ENCODE measurements at regions not wholly inside any gene's neighbourhood (a gene's known extent, or its start where the extent isn't known, plus 50 kb on each side); places are given as distances from the start of the nearest gene placed in this dataset.

GRCh38 chr6:168860341-168860740 lies 393.3 kb downstream of the THBS2 start:
- no peaks in the 10 kb centered on the region for H4K20me1 ChIP-seq (ENCODE audit: insufficient read depth)
- no peaks in the 10 kb centered on the region for H3K4me1 ChIP-seq (ENCODE audit: low read depth, poor library complexity, severe bottlenecking)
- no peak overlapping the region for H3K27ac ChIP-seq
- H3K36me3 ChIP-seq (ENCODE audit: insufficient read depth): no peaks in the 10 kb centered on the region
- no peak overlapping the region for H3K4me2 ChIP-seq
- H3K4me3 ChIP-seq (IDR thresholded peaks at IDR 0.05; ENCODE audit: insufficient read depth, low read depth, low read length): no peak overlapping the region
- TF ChIP-seq CTCF (conservative IDR thresholded peaks at IDR 0.05; ENCODE audit: low read depth, low read length): no peak
- H3K27me3 ChIP-seq (ENCODE audit: insufficient read depth, low read depth): no peaks in the 10 kb centered on the region
- no peak overlapping the region for H2AFZ ChIP-seq (ENCODE audit: low read depth)
- no peaks in the 10 kb centered on the region for H3K79me2 ChIP-seq (ENCODE audit: insufficient read depth, low read depth)
- H3K9ac ChIP-seq: no peak overlapping the region

- H3K4me2 ChIP-seq: no peak overlapping the region
- H3K27me3 ChIP-seq (ENCODE audit: insufficient read depth, low read depth): no peaks in the 10 kb centered on the region
- no peak for TF ChIP-seq CTCF (conservative IDR thresholded peaks at IDR 0.05; ENCODE audit: low read depth, low read length)
- H2AFZ ChIP-seq (ENCODE audit: low read depth): no peak overlapping the region
- no peaks in the 10 kb centered on the region for H3K4me1 ChIP-seq (ENCODE audit: low read depth, poor library complexity, severe bottlenecking)
- H3K27ac ChIP-seq: no peak overlapping the region
- H3K4me3 ChIP-seq (IDR thresholded peaks at IDR 0.05; ENCODE audit: insufficient read depth, low read depth, low read length): no peak overlapping the region
- no peaks in the 10 kb centered on the region for H4K20me1 ChIP-seq (ENCODE audit: insufficient read depth)
- no peaks in the 10 kb centered on the region for H3K79me2 ChIP-seq (ENCODE audit: insufficient read depth, low read depth)
- H3K36me3 ChIP-seq (ENCODE audit: insufficient read depth): no peaks in the 10 kb centered on the region
- no peak overlapping the region for H3K9ac ChIP-seq
These were observed 394.7 kb downstream of the THBS2 start for GRCh38 chr6:168858926-168859325.

- no peaks in the 10 kb centered on the region for H3K27me3 ChIP-seq (ENCODE audit: insufficient read depth, low read depth)
- no peak overlapping the region for H3K27ac ChIP-seq
- no peak for TF ChIP-seq CTCF (conservative IDR thresholded peaks at IDR 0.05; ENCODE audit: low read depth, low read length)
- no peaks in the 10 kb centered on the region for H4K20me1 ChIP-seq (ENCODE audit: insufficient read depth)
- no peak overlapping the region for H3K9ac ChIP-seq
- no peak overlapping the region for H2AFZ ChIP-seq (ENCODE audit: low read depth)
- no peak overlapping the region for H3K4me2 ChIP-seq
- H3K4me1 ChIP-seq (ENCODE audit: low read depth, poor library complexity, severe bottlenecking): no peaks in the 10 kb centered on the region
- H3K4me3 ChIP-seq (IDR thresholded peaks at IDR 0.05; ENCODE audit: insufficient read depth, low read depth, low read length): no peak overlapping the region
- H3K36me3 ChIP-seq (ENCODE audit: insufficient read depth): no peaks in the 10 kb centered on the region
- H3K79me2 ChIP-seq (ENCODE audit: insufficient read depth, low read depth): no peaks in the 10 kb centered on the region
These were observed 396.7 kb downstream of the THBS2 start for GRCh38 chr6:168856914-168857313.

- Histone ChIP-seq H3K9ac (no peak overlapping the region), H2AFZ (ENCODE audit: low read depth) (no peak overlapping the region), H3K36me3 (ENCODE audit: insufficient read depth) (no peaks in the 10 kb centered on the region), H3K4me2 (no peak overlapping the region), H3K4me1 (ENCODE audit: low read depth, poor library complexity, severe bottlenecking) (no peaks in the 10 kb centered on the region), H4K20me1 (ENCODE audit: insufficient read depth) (no peaks in the 10 kb centered on the region), H3K79me2 (ENCODE audit: insufficient read depth, low read depth) (no peaks in the 10 kb centered on the region), H3K4me3 (IDR thresholded peaks at IDR 0.05; ENCODE audit: insufficient read depth, low read depth, low read length) (no peak overlapping the region), H3K27ac (no peak overlapping the region), H3K27me3 (ENCODE audit: insufficient read depth, low read depth) (no peaks in the 10 kb centered on the region)
- TF ChIP-seq CTCF (conservative IDR thresholded peaks at IDR 0.05; ENCODE audit: low read depth, low read length): no peak
These were observed 401.2 kb downstream of the THBS2 start for GRCh38 chr6:168852376-168852884.
